ENCODE measurements at regions not wholly inside any gene's neighbourhood (a gene's known extent, or its start where the extent isn't known, plus 50 kb on each side); places are given as distances from the start of the nearest gene placed in this dataset.

DNA sequence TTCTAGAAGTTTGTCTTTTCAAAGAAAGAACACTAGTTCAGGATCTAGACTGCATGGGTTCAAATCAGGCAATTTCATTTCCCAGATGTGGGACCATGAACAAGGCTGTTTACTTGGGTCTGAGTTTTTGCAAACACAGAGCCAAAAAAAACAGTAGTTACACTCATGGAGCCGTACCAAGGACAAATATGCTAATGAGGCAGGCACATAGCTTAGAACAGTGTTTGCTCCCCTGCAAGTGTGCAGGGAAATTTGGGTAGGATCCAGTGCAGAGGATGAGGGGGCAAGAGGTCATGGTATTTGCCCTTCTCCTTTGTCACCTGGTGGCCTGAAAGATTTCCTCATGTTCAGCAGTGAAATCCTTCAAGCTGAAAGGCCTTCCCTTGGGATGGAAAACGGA is 860.4 kb downstream of the VRK1 start:
- Histone ChIP-seq H3K9me3 (no peaks in the 10 kb centered on the region), H2AFZ (ENCODE audit: low read depth) (no peak overlapping the region), H3K4me2 (no peak overlapping the region), H3K9ac (no peak overlapping the region), H4K20me1 (ENCODE audit: insufficient read depth) (no peaks in the 10 kb centered on the region), H3K79me2 (ENCODE audit: insufficient read depth) (no peaks in the 10 kb centered on the region), H3K4me3 (ENCODE audit: low read depth in 2 of 2, low read length in 1 of 2) (no peak overlapping the region), H3K27me3 (ENCODE audit: insufficient read depth) (no peaks in the 10 kb centered on the region), H3K27ac (ENCODE audit: low read depth in 2 of 2, low read length in 1 of 2) (no peak overlapping the region), H3F3A (replicated peaks; ENCODE audit: insufficient read depth) (no peaks in the 10 kb centered on the region), H3K36me3 (replicated peaks in 1 of 2; ENCODE audit: control insufficient read depth in 1 of 2, insufficient read depth in 2 of 2, low read length in 1 of 2) (no peaks in the 10 kb centered on the region), H3K4me1 (ENCODE audit: control insufficient read depth in 1 of 2, insufficient read depth in 2 of 2, low read depth in 1 of 2, low read length in 1 of 2) (no peaks in the 10 kb centered on the region), H3K9me2 (no peaks in the 10 kb centered on the region)
- 0% methylated on average over 2 of the region's 2 CpGs for WGBS (ENCODE audit: low lambda C conversion rate)
- ChIA-PET CTCF (no interaction called here), POLR2A (no interaction called here)
- TF ChIP-seq TEAD4 (IDR thresholded peaks at IDR 0.05; ENCODE audit: borderline replicate concordance, insufficient read depth) (no peak), SIN3A (IDR thresholded peaks at IDR 0.05; ENCODE audit: borderline replicate concordance, low read depth, low read length) (no peak)
- no peak for DNase-seq

DNA sequence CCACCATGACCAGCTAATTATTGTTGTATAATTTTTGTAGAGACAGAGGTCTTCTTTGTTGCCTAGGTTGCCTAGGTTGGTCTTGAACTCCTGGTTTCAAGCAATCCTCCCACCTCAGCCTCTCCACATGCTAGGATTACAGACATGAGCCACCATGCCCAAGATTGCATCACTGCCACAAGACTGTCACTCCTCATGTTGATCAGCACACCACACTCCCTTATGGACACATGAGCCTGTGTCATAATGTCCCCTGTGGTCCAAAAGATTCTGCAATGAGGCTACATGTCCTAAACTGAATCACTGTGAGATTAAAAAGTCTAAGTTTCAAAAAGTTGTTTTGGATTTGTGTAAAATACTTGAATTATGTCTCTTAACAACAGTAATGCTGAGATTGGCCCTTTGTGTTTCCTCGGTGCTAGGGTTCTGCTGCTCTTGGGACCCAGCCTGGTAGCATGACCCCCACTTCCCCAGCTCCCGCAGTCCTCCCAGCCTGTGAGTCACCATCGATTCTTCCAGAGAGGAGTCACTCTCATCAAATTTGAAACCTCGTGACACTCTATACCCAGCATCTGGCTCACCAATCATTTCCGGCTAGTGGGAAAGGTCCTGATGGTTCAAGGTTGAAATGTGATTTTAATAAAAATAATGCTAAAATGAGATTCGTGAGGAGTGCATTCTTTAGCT is 890.9 kb downstream of the VRK1 start:
- H3K79me2 ChIP-seq (ENCODE audit: insufficient read depth), result no peaks in the 10 kb centered on the region
- 2% methylated on average over 6 of the region's 6 CpGs for WGBS (ENCODE audit: low lambda C conversion rate)
- no peak overlapping the region for H2AFZ ChIP-seq (ENCODE audit: low read depth)
- ChIA-PET POLR2A (no interaction called here), CTCF (no interaction called here)
- no peaks in the 10 kb centered on the region for H3K36me3 ChIP-seq (replicated peaks in 1 of 2; ENCODE audit: control insufficient read depth in 1 of 2, insufficient read depth in 2 of 2, low read length in 1 of 2)
- no peak overlapping the region for H3K4me2 ChIP-seq
- H3K9ac ChIP-seq, result no peak overlapping the region
- H4K20me1 ChIP-seq (ENCODE audit: insufficient read depth), result no peaks in the 10 kb centered on the region
- no peaks in the 10 kb centered on the region for H3K27me3 ChIP-seq (ENCODE audit: insufficient read depth)
- H3K9me3 ChIP-seq, result no peaks in the 10 kb centered on the region
- H3K27ac ChIP-seq (ENCODE audit: low read depth in 2 of 2, low read length in 1 of 2), result no peak overlapping the region
- no peaks in the 10 kb centered on the region for H3K9me2 ChIP-seq
- no peak overlapping the region for H3K4me3 ChIP-seq (ENCODE audit: low read depth in 2 of 2, low read length in 1 of 2)
- TF ChIP-seq, protein P1, sequence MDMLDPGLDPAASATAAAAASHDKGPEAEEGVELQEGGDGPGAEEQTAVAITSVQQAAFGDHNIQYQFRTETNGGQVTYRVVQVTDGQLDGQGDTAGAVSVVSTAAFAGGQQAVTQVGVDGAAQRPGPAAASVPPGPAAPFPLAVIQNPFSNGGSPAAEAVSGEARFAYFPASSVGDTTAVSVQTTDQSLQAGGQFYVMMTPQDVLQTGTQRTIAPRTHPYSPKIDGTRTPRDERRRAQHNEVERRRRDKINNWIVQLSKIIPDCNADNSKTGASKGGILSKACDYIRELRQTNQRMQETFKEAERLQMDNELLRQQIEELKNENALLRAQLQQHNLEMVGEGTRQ (IDR thresholded peaks at IDR 0.05; ENCODE audit: borderline replicate concordance, low read depth, low read length), result no peak
- TF ChIP-seq, protein P2, sequence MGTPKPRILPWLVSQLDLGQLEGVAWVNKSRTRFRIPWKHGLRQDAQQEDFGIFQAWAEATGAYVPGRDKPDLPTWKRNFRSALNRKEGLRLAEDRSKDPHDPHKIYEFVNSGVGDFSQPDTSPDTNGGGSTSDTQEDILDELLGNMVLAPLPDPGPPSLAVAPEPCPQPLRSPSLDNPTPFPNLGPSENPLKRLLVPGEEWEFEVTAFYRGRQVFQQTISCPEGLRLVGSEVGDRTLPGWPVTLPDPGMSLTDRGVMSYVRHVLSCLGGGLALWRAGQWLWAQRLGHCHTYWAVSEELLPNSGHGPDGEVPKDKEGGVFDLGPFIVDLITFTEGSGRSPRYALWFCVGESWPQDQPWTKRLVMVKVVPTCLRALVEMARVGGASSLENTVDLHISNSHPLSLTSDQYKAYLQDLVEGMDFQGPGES (IDR thresholded peaks at IDR 0.05; ENCODE audit: low read depth, low read length), result no peak
- no peak for TF ChIP-seq CHD2 (IDR thresholded peaks at IDR 0.05; ENCODE audit: low read length, partially characterized antibody)
- TF ChIP-seq, protein P3, sequence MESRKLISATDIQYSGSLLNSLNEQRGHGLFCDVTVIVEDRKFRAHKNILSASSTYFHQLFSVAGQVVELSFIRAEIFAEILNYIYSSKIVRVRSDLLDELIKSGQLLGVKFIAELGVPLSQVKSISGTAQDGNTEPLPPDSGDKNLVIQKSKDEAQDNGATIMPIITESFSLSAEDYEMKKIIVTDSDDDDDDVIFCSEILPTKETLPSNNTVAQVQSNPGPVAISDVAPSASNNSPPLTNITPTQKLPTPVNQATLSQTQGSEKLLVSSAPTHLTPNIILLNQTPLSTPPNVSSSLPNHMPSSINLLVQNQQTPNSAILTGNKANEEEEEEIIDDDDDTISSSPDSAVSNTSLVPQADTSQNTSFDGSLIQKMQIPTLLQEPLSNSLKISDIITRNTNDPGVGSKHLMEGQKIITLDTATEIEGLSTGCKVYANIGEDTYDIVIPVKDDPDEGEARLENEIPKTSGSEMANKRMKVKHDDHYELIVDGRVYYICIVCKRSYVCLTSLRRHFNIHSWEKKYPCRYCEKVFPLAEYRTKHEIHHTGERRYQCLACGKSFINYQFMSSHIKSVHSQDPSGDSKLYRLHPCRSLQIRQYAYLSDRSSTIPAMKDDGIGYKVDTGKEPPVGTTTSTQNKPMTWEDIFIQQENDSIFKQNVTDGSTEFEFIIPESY (IDR thresholded peaks at IDR 0.05; ENCODE audit: borderline replicate concordance, low read depth), result no peak
- TF ChIP-seq RFX5 (IDR thresholded peaks at IDR 0.05; ENCODE audit: low read length), result no peak
- no peak for TF ChIP-seq FOXM1 (IDR thresholded peaks at IDR 0.05; ENCODE audit: low read depth)
- no peak for TF ChIP-seq MEF2A (IDR thresholded peaks at IDR 0.05; ENCODE audit: borderline replicate concordance, low read depth)
- no peak for TF ChIP-seq SIN3A (IDR thresholded peaks at IDR 0.05; ENCODE audit: borderline replicate concordance, low read depth, low read length)
- no peak for TF ChIP-seq GATA2 (CRISPR knock-in tag; IDR thresholded peaks at IDR 0.05)
- TF ChIP-seq EP300 (IDR thresholded peaks at IDR 0.05; ENCODE audit: borderline replicate concordance in 1 of 2, low read depth in 1 of 2, low read length in 1 of 2), result no peak
- TF ChIP-seq, protein P4, sequence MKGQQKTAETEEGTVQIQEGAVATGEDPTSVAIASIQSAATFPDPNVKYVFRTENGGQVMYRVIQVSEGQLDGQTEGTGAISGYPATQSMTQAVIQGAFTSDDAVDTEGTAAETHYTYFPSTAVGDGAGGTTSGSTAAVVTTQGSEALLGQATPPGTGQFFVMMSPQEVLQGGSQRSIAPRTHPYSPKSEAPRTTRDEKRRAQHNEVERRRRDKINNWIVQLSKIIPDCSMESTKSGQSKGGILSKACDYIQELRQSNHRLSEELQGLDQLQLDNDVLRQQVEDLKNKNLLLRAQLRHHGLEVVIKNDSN (IDR thresholded peaks at IDR 0.05; ENCODE audit: borderline replicate concordance, low read depth), result no peak
- H3F3A ChIP-seq (replicated peaks; ENCODE audit: insufficient read depth), result no peaks in the 10 kb centered on the region
- DNase-seq, result no peak
- H3K4me1 ChIP-seq (ENCODE audit: control insufficient read depth in 1 of 2, insufficient read depth in 2 of 2, low read depth in 1 of 2, low read length in 1 of 2), result no peaks in the 10 kb centered on the region

All from SK-N-SH (cell line).